ENCODE measurements at regions not wholly inside any gene's neighbourhood (a gene's known extent, or its start where the extent isn't known, plus 50 kb on each side); places are given as distances from the start of the nearest gene placed in this dataset.

GRCh38 chr1:177526201-177526600 lies 355.4 kb downstream of the BRINP2 start:
- Histone ChIP-seq H3K36me3 (no peaks in the 10 kb centered on the region), H3K4me3 (no peak overlapping the region), H3K27ac (no peak overlapping the region), H3K9me3 (no peaks in the 10 kb centered on the region), H3K27me3 (replicated peaks; ENCODE audit: insufficient read depth) (no peaks in the 10 kb centered on the region), H3K4me1 (replicated peaks) (no peaks in the 10 kb centered on the region)
- no peak for DNase-seq (ENCODE audit: low spot score)
- 96% methylated on average over 1 of the region's 1 CpG for WGBS
- intact Hi-C loops (cut with DNase I): no loop called here
- TF ChIP-seq POLR2AphosphoS5 (IDR thresholded peaks at IDR 0.05) (no peak), POLR2A (IDR thresholded peaks at IDR 0.05) (no peak), CTCF (IDR thresholded peaks at IDR 0.05) (no peak)

GRCh38 chr1:177525176-177525575 lies 354.4 kb downstream of the BRINP2 start:
- Histone ChIP-seq H3K36me3 (no peaks in the 10 kb centered on the region), H3K4me3 (no peak overlapping the region), H3K4me1 (replicated peaks) (no peaks in the 10 kb centered on the region), H3K9me3 (no peaks in the 10 kb centered on the region), H3K27me3 (replicated peaks; ENCODE audit: insufficient read depth) (no peaks in the 10 kb centered on the region), H3K27ac (no peak overlapping the region)
- intact Hi-C loops (cut with DNase I): no loop called here
- no peak for DNase-seq (ENCODE audit: low spot score)
- TF ChIP-seq POLR2AphosphoS5 (IDR thresholded peaks at IDR 0.05) (no peak), CTCF (IDR thresholded peaks at IDR 0.05) (no peak), POLR2A (IDR thresholded peaks at IDR 0.05) (no peak)
- WGBS: 76% methylated on average over 2 of the region's 2 CpGs

DNA sequence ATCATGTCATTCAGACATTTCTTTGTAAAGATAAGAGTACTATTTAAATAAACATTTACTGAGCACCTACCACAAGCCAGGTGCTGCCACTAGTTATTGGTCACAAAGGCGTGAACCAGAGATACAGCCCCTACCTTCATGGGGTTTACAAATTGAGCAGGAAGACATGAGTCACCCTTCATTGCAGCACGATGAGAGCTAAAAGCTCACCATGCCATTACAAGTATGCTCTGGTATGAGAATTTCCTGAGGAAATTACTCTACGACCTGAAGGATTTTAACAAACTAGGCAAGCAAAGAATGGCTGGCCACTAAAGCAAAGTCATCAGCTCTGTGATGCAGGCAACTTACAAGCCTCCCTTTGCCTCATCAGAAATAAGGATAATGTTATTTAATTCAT lies 346.8 kb downstream of the BRINP2 start:
- H3K4me1 ChIP-seq (replicated peaks): no peaks in the 10 kb centered on the region
- no peak overlapping the region for H3K4me3 ChIP-seq
- no peak overlapping the region for H3K27ac ChIP-seq
- no peak for TF ChIP-seq POLR2A (IDR thresholded peaks at IDR 0.05)
- TF ChIP-seq POLR2AphosphoS5 (IDR thresholded peaks at IDR 0.05): no peak
- TF ChIP-seq CTCF (IDR thresholded peaks at IDR 0.05): no peak
- H3K36me3 ChIP-seq: no peaks in the 10 kb centered on the region
- no peaks in the 10 kb centered on the region for H3K27me3 ChIP-seq (replicated peaks; ENCODE audit: insufficient read depth)
- WGBS: 43% methylated on average over 3 of the region's 3 CpGs
- DNase-seq (ENCODE audit: low spot score): no peak
- H3K9me3 ChIP-seq: no peaks in the 10 kb centered on the region
- intact Hi-C loops (cut with DNase I): no loop called here

GRCh38 chr1:177514207-177514606 lies 343.4 kb downstream of the BRINP2 start:
- Histone ChIP-seq H3K27ac (no peak overlapping the region), H3K36me3 (no peaks in the 10 kb centered on the region), H3K27me3 (replicated peaks; ENCODE audit: insufficient read depth) (no peaks in the 10 kb centered on the region), H3K4me1 (replicated peaks) (no peaks in the 10 kb centered on the region), H3K9me3 (no peaks in the 10 kb centered on the region), H3K4me3 (no peak overlapping the region)
- DNase-seq (ENCODE audit: low spot score): no peak
- intact Hi-C loops (cut with DNase I): no loop called here
- TF ChIP-seq CTCF (IDR thresholded peaks at IDR 0.05) (no peak), POLR2AphosphoS5 (IDR thresholded peaks at IDR 0.05) (no peak), POLR2A (IDR thresholded peaks at IDR 0.05) (no peak)

DNA sequence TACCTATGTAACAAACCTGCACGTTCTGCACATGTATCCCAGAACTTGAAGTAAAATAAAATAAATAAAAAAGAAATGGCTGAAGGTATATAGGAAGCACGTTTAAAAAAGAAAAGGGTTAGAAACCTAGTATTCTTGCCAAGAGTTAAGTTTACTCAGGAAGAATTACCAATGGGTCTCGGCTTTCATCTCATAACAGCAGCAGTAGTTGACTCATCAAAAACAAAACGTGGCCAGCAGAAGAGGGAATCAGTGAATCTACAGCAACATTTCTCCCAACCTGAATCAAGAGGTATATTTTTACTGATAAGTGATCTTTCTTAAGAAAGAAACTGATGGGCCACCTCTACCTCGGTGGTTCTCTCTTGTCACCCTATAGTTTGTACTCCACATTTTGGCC lies 340.3 kb downstream of the BRINP2 start:
- H3K9me3 ChIP-seq: no peaks in the 10 kb centered on the region
- H3K27ac ChIP-seq: no peak overlapping the region
- no peaks in the 10 kb centered on the region for H3K4me1 ChIP-seq (replicated peaks)
- no peak overlapping the region for H3K4me3 ChIP-seq
- H3K27me3 ChIP-seq (replicated peaks; ENCODE audit: insufficient read depth): no peaks in the 10 kb centered on the region
- intact Hi-C loops (cut with DNase I): no loop called here
- DNase-seq (ENCODE audit: low spot score): no peak
- no peaks in the 10 kb centered on the region for H3K36me3 ChIP-seq
- 43% methylated on average over 5 of the region's 5 CpGs for WGBS
- no peak for TF ChIP-seq CTCF (IDR thresholded peaks at IDR 0.05)
- TF ChIP-seq POLR2A (IDR thresholded peaks at IDR 0.05): no peak
- TF ChIP-seq POLR2AphosphoS5 (IDR thresholded peaks at IDR 0.05): no peak
